ENCODE measurements at regions not wholly inside any gene's neighbourhood (a gene's known extent, or its start where the extent isn't known, plus 50 kb on each side); places are given as distances from the start of the nearest gene placed in this dataset.

DNA sequence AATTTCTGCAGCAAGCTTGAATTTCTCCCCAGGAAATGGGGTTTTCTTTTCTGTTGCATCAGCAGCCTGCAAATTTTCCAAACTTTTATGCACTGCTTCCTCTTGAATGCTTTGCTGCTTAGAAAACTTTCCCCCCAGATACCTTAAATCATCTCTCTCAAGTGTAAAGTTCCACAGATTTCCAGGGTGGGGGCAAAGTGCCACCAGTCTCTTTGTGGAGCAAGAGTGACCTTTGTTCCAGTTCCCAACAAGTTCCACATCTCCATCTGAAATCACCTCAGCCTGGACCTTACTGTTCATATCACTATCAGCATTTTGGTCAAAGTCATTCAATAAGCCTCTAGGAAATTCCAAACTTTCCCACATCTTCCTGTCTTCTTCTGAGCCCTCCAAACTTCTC is 241.6 kb upstream of the TMTC1 start:
- Histone ChIP-seq H3K27me3 (replicated peaks; ENCODE audit: control insufficient read depth, insufficient read depth, low read length) (no peaks in the 10 kb centered on the region), H3K4me3 (replicated peaks; ENCODE audit: low read depth, low read length) (no peak overlapping the region), H3K36me3 (ENCODE audit: control insufficient read depth, insufficient read depth, low read length) (no peaks in the 10 kb centered on the region)
- TF ChIP-seq, protein P1, sequence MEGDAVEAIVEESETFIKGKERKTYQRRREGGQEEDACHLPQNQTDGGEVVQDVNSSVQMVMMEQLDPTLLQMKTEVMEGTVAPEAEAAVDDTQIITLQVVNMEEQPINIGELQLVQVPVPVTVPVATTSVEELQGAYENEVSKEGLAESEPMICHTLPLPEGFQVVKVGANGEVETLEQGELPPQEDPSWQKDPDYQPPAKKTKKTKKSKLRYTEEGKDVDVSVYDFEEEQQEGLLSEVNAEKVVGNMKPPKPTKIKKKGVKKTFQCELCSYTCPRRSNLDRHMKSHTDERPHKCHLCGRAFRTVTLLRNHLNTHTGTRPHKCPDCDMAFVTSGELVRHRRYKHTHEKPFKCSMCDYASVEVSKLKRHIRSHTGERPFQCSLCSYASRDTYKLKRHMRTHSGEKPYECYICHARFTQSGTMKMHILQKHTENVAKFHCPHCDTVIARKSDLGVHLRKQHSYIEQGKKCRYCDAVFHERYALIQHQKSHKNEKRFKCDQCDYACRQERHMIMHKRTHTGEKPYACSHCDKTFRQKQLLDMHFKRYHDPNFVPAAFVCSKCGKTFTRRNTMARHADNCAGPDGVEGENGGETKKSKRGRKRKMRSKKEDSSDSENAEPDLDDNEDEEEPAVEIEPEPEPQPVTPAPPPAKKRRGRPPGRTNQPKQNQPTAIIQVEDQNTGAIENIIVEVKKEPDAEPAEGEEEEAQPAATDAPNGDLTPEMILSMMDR (IDR thresholded peaks at IDR 0.05; ENCODE audit: insufficient read depth, low read length, poor library complexity, severe bottlenecking): no peak
- DNase-seq (ENCODE audit: extremely low read depth, insufficient read length): no peak

DNA sequence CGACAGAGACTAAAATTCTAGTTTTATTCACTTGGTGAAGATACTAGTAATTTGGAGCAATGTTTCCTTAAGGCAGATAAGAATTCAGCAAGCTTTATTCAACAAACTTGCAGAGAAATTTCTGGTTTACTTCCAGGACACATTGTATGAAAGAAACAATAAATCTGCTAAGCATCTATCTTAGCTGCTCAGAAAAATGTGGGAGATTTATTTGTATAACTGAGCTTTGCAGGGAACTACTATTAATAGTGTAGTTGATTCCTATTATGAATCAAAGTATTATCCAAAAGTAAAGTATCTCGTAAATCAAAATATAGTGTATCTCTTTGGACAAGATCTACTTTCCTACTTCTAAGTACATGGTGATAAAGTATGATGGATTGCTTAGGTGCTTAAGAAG is 239.4 kb upstream of the TMTC1 start:
- DNase-seq (ENCODE audit: extremely low read depth, insufficient read length): no peak
- H3K4me3 ChIP-seq (replicated peaks; ENCODE audit: low read depth, low read length): no peak overlapping the region
- TF ChIP-seq, protein P1 (IDR thresholded peaks at IDR 0.05; ENCODE audit: insufficient read depth, low read length, poor library complexity, severe bottlenecking): no peak
- H3K27me3 ChIP-seq (replicated peaks; ENCODE audit: control insufficient read depth, insufficient read depth, low read length): no peaks in the 10 kb centered on the region
- H3K36me3 ChIP-seq (ENCODE audit: control insufficient read depth, insufficient read depth, low read length): no peaks in the 10 kb centered on the region

DNA sequence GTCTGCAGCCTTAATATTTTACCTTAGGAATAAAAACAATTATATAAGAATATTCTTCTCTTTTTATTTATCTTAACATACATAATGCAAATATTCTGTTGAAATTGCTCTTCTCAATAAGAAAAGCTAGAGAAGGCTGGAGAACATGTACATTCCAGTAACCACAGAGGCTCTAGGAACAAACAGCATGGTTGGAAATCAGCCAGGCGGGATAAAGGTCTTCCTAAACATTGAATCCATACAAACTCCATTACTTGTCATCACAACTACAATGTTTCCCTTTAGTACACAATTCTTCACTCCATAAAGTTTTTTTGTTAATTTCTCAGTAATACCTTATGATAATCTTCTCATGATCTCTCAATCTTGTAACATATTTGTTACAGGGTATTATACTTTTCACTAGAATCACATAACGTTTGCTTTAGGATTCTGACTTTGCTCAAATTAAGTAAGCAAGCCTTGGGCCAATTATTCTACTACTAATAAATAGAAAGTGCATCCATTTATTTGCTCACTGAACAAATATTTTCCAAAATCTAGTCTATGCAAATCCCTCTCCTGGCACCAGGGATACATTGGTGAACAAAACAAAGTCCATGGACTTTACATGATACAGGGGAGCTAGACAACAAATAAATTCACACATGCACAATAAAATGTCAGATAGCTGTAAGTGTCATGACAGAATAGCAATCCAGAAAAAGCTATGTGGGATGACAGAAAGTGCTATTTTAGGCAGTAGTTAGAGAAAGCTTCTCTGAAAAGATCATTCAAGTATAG is 237.5 kb upstream of the TMTC1 start:
- TF ChIP-seq, protein P1 (IDR thresholded peaks at IDR 0.05; ENCODE audit: insufficient read depth, low read length, poor library complexity, severe bottlenecking): no peak
- Histone ChIP-seq H3K27me3 (replicated peaks; ENCODE audit: control insufficient read depth, insufficient read depth, low read length) (no peaks in the 10 kb centered on the region), H3K4me3 (replicated peaks; ENCODE audit: low read depth, low read length) (no peak overlapping the region), H3K36me3 (ENCODE audit: control insufficient read depth, insufficient read depth, low read length) (no peaks in the 10 kb centered on the region)
- no peak for DNase-seq (ENCODE audit: extremely low read depth, insufficient read length)

DNA sequence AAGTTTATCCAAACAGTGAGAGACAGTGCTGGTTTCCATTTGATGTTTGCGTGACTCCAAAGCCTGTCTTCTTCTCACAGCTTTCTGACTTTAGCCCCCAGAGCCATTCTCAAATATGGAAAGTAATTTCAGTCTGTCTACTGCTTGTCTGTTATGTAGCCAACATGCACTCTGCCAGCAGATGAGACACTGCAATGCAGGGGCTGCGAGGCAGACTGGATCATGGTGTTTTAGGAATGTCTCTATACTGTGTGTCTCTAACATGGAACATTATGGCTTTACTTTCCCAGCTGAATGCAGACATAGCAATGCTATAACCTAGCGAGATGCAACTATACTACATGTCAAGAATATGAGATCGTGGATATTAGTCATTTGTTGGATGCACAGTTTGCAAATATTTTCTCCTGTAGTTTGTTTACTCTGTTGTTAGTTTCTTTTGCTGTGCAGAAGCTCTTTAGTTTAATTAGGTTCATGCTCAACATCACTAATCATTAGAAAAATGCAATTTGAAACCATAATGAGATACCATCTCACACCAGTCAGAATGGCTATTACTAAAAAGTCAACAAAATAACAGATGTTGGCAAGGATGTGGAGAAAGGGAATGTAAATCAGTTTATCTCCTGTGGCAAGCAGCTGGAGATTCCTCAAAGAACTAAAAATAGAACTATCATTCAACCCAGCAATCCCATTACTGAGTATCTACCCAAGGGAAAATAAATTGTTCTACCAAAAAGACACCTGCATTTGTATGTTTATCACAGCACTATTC is 235.8 kb upstream of the TMTC1 start:
- TF ChIP-seq, protein P1 (IDR thresholded peaks at IDR 0.05; ENCODE audit: insufficient read depth, low read length, poor library complexity, severe bottlenecking): no peak
- H3K36me3 ChIP-seq (ENCODE audit: control insufficient read depth, insufficient read depth, low read length): no peaks in the 10 kb centered on the region
- no peak for DNase-seq (ENCODE audit: extremely low read depth, insufficient read length)
- no peak overlapping the region for H3K4me3 ChIP-seq (replicated peaks; ENCODE audit: low read depth, low read length)
- no peaks in the 10 kb centered on the region for H3K27me3 ChIP-seq (replicated peaks; ENCODE audit: control insufficient read depth, insufficient read depth, low read length)

DNA sequence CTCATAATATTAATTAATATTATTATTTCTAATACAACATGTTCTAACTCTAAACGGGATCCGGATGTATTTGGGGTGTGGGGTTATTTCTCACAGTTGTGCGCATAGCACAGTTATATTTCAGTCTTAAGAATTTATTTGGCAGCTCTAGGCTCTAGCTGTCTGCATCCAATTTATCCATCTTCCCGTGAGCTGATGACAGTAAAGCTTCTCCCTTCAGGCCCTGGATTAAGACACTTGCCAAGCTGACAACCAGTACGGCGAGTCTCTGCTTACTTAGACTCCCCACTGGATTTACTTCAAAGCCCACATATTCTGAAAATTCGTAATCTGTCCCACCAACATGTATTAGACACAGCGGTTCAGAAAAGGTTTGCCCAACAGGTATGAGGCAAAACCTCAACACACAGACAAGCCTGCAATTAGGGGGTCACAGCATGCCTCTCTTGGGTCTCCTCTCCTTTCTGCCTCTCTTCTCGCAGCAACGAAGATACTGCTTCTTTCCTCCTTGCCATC is 232.9 kb upstream of the TMTC1 start:
- Histone ChIP-seq H3K27me3 (replicated peaks; ENCODE audit: control insufficient read depth, insufficient read depth, low read length) (no peaks in the 10 kb centered on the region), H3K36me3 (ENCODE audit: control insufficient read depth, insufficient read depth, low read length) (no peaks in the 10 kb centered on the region), H3K4me3 (replicated peaks; ENCODE audit: low read depth, low read length) (no peak overlapping the region)
- DNase-seq (ENCODE audit: extremely low read depth, insufficient read length): no peak
- TF ChIP-seq, protein P1 (IDR thresholded peaks at IDR 0.05; ENCODE audit: insufficient read depth, low read length, poor library complexity, severe bottlenecking): no peak
